CD8-positive, alpha-beta memory T cell (primary cell): ENCODE measurements at regions not wholly inside any gene's neighbourhood (a gene's known extent, or its start where the extent isn't known, plus 50 kb on each side); places are given as distances from the start of the nearest gene placed in this dataset.

Experiments
- CTCF ChIA-PET: fragments of 350-600 bp; sonication (Branson Sonifier 250); formaldehyde crosslinking; loops from one replicate; lab custom pipeline; 2021; ENCODE audit warnings: antibody characterized with exemption; lab: Charles Lee
- POLR2A ChIA-PET: fragments of 350-600 bp; sonication (Branson Sonifier 250); formaldehyde crosslinking; loops from one replicate; lab custom pipeline; 2021; ENCODE audit warnings: antibody characterized with exemption; lab: Charles Lee
- DNase-seq, 5 donors: peaks; one replicate each; pipeline versions ENCODE4 v3.0.0 to v3.0.0-alpha.2; 2020 to 2022; ENCODE audit warnings: mixed read lengths in 1 of 5
- H3K27ac ChIP-seq: one replicate; pipeline ENCODE4 v1.7.0; 2013; ENCODE audit warnings: low read depth, mild to moderate bottlenecking, low read length, moderate library complexity
- H3K27me3 ChIP-seq: 2 replicates; pipeline ENCODE4 v1.7.0; 2013; ENCODE audit warnings: low read length, mild to moderate bottlenecking; ENCODE audit not compliant: insufficient read depth, poor library complexity, severe bottlenecking
- H3K36me3 ChIP-seq: 2 replicates; pipeline ENCODE4 v1.7.0; 2013; ENCODE audit warnings: mild to moderate bottlenecking, low read length, moderate library complexity; ENCODE audit not compliant: insufficient read depth
- H3K4me1 ChIP-seq: 2 replicates; pipeline ENCODE4 v1.7.0; 2013; ENCODE audit warnings: mild to moderate bottlenecking, low read length, moderate library complexity; ENCODE audit not compliant: insufficient read depth
- H3K4me3 ChIP-seq: 2 replicates; pipeline ENCODE4 v1.7.0; 2013; ENCODE audit warnings: mild to moderate bottlenecking, low read length
- H3K9me3 ChIP-seq: 2 replicates; pipeline ENCODE4 v1.7.0; 2013; ENCODE audit warnings: mild to moderate bottlenecking, low read length
- H3K27ac Mint-ChIP-seq, 8 donors: one replicate each; pipeline ENCODE4 v1.8.0; 2020 to 2021; ENCODE audit warnings: mixed read lengths in 8 of 8, mild to moderate bottlenecking in 6 of 8, inconsistent platforms in 3 of 8, moderate library complexity in 3 of 8
- H3K27me3 Mint-ChIP-seq, 2 donors: one replicate each; pipeline ENCODE4 v1.8.0; 2020 to 2021; ENCODE audit warnings: mixed read lengths in 2 of 2, mild to moderate bottlenecking in 1 of 2, moderate library complexity in 1 of 2
- H3K36me3 Mint-ChIP-seq, 3 donors: one replicate each; pipeline ENCODE4 v1.8.0; 2020 to 2021; ENCODE audit warnings: mixed read lengths in 3 of 3, inconsistent platforms in 1 of 3, mild to moderate bottlenecking in 1 of 3
- H3K4me1 Mint-ChIP-seq, 3 donors: one replicate each; pipeline ENCODE4 v1.8.0; 2020 to 2021; ENCODE audit warnings: mixed read lengths in 3 of 3, inconsistent platforms in 1 of 3, mild to moderate bottlenecking in 1 of 3
- H3K4me3 Mint-ChIP-seq, 7 donors: one replicate each; pipeline ENCODE4 v1.8.0; 2020 to 2021; ENCODE audit warnings: mixed read lengths in 7 of 7, mild to moderate bottlenecking in 6 of 7, moderate library complexity in 4 of 7, inconsistent platforms in 2 of 7
- H3K9me3 Mint-ChIP-seq, 5 donors: one replicate each; pipeline ENCODE4 v1.8.0; 2020 to 2022; ENCODE audit warnings: mixed read lengths in 5 of 5, mild to moderate bottlenecking in 3 of 5, moderate library complexity in 2 of 5, inconsistent platforms in 1 of 5

DNA sequence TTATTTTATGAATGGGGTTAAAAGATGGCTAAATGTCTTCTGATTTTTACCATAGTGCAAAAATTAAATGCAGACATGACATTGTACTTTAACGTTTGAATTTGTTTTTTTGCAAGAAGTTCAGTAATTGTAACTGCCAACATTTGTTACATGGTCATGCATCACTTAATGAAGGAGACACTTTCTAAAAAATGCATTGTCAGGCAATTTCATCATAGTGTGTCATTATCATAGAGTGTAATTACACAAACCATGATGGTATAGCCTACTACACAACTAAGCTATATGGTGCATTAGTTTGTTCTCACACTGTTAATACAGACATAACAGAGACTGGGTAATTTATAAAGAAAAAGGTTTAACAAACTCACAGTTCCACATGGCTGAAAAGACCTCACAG lies 50.0 kb upstream of the NAA35 start:
- Histone ChIP-seq H3K4me1 (no peaks in the 10 kb centered on the region), H3K9me3 (no peaks in the 10 kb centered on the region), H3K27me3 (no peaks in the 10 kb centered on the region), H3K27ac (no peak overlapping the region), H3K36me3 (no peaks in the 10 kb centered on the region), H3K4me3 (no peak overlapping the region)
- no peak for DNase-seq
- no peak overlapping the region for H3K4me3 Mint-ChIP-seq
- peaks cover 0 to 5% (median 3%) of the 10 kb centered on the region in 5 donors for H3K9me3 Mint-ChIP-seq
- H3K27ac Mint-ChIP-seq = no peak overlapping the region
- H3K36me3 Mint-ChIP-seq = peaks cover 0 to 24% (median 9%) of the 10 kb centered on the region in 3 donors
- no peaks in the 10 kb centered on the region for H3K4me1 Mint-ChIP-seq
- POLR2A ChIA-PET = no interaction called here
- CTCF ChIA-PET = no interaction called here
- H3K27me3 Mint-ChIP-seq = no peaks in the 10 kb centered on the region
